Erythroblast (primary cell): ENCODE measurements at regions not wholly inside any gene's neighbourhood (a gene's known extent, or its start where the extent isn't known, plus 50 kb on each side); places are given as distances from the start of the nearest gene placed in this dataset.

Source experiments
- GATA1 ChIP-seq: IDR thresholded peaks from 2 replicates; pipeline ENCODE4 v1.6.1; 2011; ENCODE audit warnings: low read depth, mild to moderate bottlenecking, control low read depth, low read length, moderate library complexity
- POLR2A ChIP-seq: IDR thresholded peaks from 2 replicates; pipeline ENCODE4 v1.6.1; 2011; ENCODE audit warnings: mild to moderate bottlenecking, low read length

DNA sequence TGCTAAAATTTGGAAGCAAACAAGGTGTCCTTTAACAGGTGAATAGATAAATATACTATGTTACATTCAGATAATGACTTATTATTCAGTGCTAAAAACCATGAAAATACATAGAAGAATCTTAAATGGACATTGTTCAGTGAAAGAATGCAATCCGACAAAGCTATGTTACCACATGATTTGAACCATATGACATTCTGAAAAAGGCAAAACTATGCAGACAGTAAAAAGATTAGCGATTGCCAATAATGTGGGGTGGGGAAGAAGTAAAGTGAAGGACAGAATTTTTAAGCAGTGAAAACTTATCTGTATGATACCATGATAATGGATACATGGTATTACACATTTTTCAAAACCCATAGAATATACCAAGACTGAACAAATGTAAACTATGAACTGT lies 926.9 kb downstream of the FAT4 start:
- TF ChIP-seq POLR2A, result no peak
- TF ChIP-seq GATA1, result no peak
